ENCODE measurements at regions not wholly inside any gene's neighbourhood (a gene's known extent, or its start where the extent isn't known, plus 50 kb on each side); places are given as distances from the start of the nearest gene placed in this dataset.

- no peak for FAIRE-seq
Observed at GRCh38 chr1:59032228-59032627, 248.4 kb upstream of the JUN start.

GRCh38 chr1:59033761-59034160 lies 249.9 kb upstream of the JUN start:
- no peak for FAIRE-seq

GRCh38 chr1:59034925-59035324 lies 251.1 kb upstream of the JUN start:
- no peak for FAIRE-seq

- no peak for FAIRE-seq
Observed at GRCh38 chr1:59039551-59039950, 255.7 kb upstream of the JUN start.

- no peak for FAIRE-seq
Observed at GRCh38 chr1:59040486-59040885, 256.4 kb upstream of the FGGY start.

GRCh38 chr1:59041646-59042277 lies 255.1 kb upstream of the FGGY start:
- peak; percentile 53 for FAIRE-seq

- peak; percentile 33 for FAIRE-seq
Observed at GRCh38 chr1:59043796-59044195, 253.1 kb upstream of the FGGY start.

- no peak for FAIRE-seq
Observed at GRCh38 chr1:59044535-59045121, 252.3 kb upstream of the FGGY start.

- FAIRE-seq: no peak
Observed at GRCh38 chr1:59045137-59045536, 251.8 kb upstream of the FGGY start.

- FAIRE-seq: no peak
Observed at GRCh38 chr1:59045636-59046035, 251.3 kb upstream of the FGGY start.

GRCh38 chr1:59046134-59046533 lies 250.8 kb upstream of the FGGY start:
- no peak for FAIRE-seq

GRCh38 chr1:59046730-59047157 lies 250.2 kb upstream of the FGGY start:
- FAIRE-seq: no peak

- FAIRE-seq: no peak
Observed at GRCh38 chr1:59051007-59051406, 245.9 kb upstream of the FGGY start.

GRCh38 chr1:59052166-59052590 lies 244.7 kb upstream of the FGGY start:
- peak; percentile 72 for FAIRE-seq

- no peak for FAIRE-seq
Observed at GRCh38 chr1:59054172-59054571, 242.7 kb upstream of the FGGY start.

GRCh38 chr1:59055908-59056719 lies 240.8 kb upstream of the FGGY start:
- peak; percentile 90 for FAIRE-seq

GRCh38 chr1:59057211-59057694 lies 239.6 kb upstream of the FGGY start:
- peak; percentile 84 for FAIRE-seq

GRCh38 chr1:59057796-59058195 lies 239.1 kb upstream of the FGGY start:
- FAIRE-seq: no peak

GRCh38 chr1:59058665-59059439 lies 238.0 kb upstream of the FGGY start:
- no peak for FAIRE-seq

GRCh38 chr1:59061876-59062275 lies 235.0 kb upstream of the FGGY start:
- peak; percentile 80 for FAIRE-seq

- no peak for FAIRE-seq
Observed at GRCh38 chr1:59062743-59063142, 234.2 kb upstream of the FGGY start.

GRCh38 chr1:59063501-59063900 lies 233.4 kb upstream of the FGGY start:
- no peak for FAIRE-seq

- no peak for FAIRE-seq
Observed at GRCh38 chr1:59064592-59064991, 232.3 kb upstream of the FGGY start.

Data from endometrium (tissue), 2 donors.